Raji (cell line): ENCODE measurements at regions not wholly inside any gene's neighbourhood (a gene's known extent, or its start where the extent isn't known, plus 50 kb on each side); places are given as distances from the start of the nearest gene placed in this dataset.
A peak's percentile ranks its signal among the peaks of the same experiment; 100 is the strongest.

ENCODE experiments used
- POLR2A ChIP-seq: IDR thresholded peaks from 2 replicates; pipeline ENCODE4 v1.6.1; 2011; ENCODE audit warnings: low read depth, low read length, control low read depth; ENCODE audit not compliant: insufficient read depth

- no peak for TF ChIP-seq POLR2A
Measured at GRCh38 chr10:6333973-6334372, 131.2 kb downstream of the PFKFB3 start.

GRCh38 chr10:6336016-6336415, 133.3 kb downstream of the PFKFB3 start:
- no peak for TF ChIP-seq POLR2A

GRCh38 chr10:6337382-6337781, 134.7 kb downstream of the PFKFB3 start:
- no peak for TF ChIP-seq POLR2A

GRCh38 chr10:6338361-6338760, 135.6 kb downstream of the PFKFB3 start:
- TF ChIP-seq POLR2A = no peak

- no peak for TF ChIP-seq POLR2A
Measured at GRCh38 chr10:6339891-6340290, 137.2 kb downstream of the PFKFB3 start.

- TF ChIP-seq POLR2A = no peak
Measured at GRCh38 chr10:6342096-6342685, 139.5 kb downstream of the PFKFB3 start.

- no peak for TF ChIP-seq POLR2A
Measured at GRCh38 chr10:6343305-6344010, 140.7 kb downstream of the PFKFB3 start.

GRCh38 chr10:6345404-6345803, 142.7 kb downstream of the PFKFB3 start:
- TF ChIP-seq POLR2A = no peak

GRCh38 chr10:6346631-6347030, 143.9 kb downstream of the PFKFB3 start:
- TF ChIP-seq POLR2A = no peak

GRCh38 chr10:6347391-6347951, 144.7 kb downstream of the PFKFB3 start:
- TF ChIP-seq POLR2A = peak; percentile 71

- TF ChIP-seq POLR2A = peak; percentile 66
Measured at GRCh38 chr10:6348096-6348874, 145.6 kb downstream of the PFKFB3 start.

- TF ChIP-seq POLR2A = 0 out of 2 replicates have a peak, but pooled peaks have one; percentile 36
Measured at GRCh38 chr10:6349846-6350535, 147.3 kb downstream of the PFKFB3 start.

GRCh38 chr10:6350609-6351008, 147.9 kb downstream of the PFKFB3 start:
- TF ChIP-seq POLR2A = 0 out of 2 replicates have a peak, but pooled peaks have one; percentile 7

- no peak for TF ChIP-seq POLR2A
Measured at GRCh38 chr10:6351495-6351894, 148.8 kb downstream of the PFKFB3 start.

GRCh38 chr10:6353526-6353925, 150.8 kb downstream of the PFKFB3 start:
- TF ChIP-seq POLR2A = no peak

GRCh38 chr10:6354168-6354772, 151.5 kb downstream of the PFKFB3 start:
- TF ChIP-seq POLR2A = no peak
